Astrocyte of the cerebellum (primary cell): ENCODE measurements at regions not wholly inside any gene's neighbourhood (a gene's known extent, or its start where the extent isn't known, plus 50 kb on each side); places are given as distances from the start of the nearest gene placed in this dataset.
"Not testable (repeated sequence)": the region's sequence is repeated elsewhere in the genome, so short reads cannot be mapped to it uniquely, and the experiment has no call there.

ENCODE experiments used
- DNase-seq: peaks from one replicate; pipeline ENCODE4 v3.0.0-alpha.2; 2011; ENCODE audit warnings: low read depth
- H3K4me3 ChIP-seq: 2 replicates; pipeline ENCODE4 v1.5.1; 2011; ENCODE audit warnings: mild to moderate bottlenecking, low read depth, low read length, moderate library complexity
- CTCF ChIP-seq: IDR thresholded peaks from 2 replicates; pipeline ENCODE4 v1.5.1; 2012; ENCODE audit warnings: low read length, low read depth, moderate library complexity, mild to moderate bottlenecking; ENCODE audit errors: missing control alignments
- in situ Hi-C: cut with HindIII; loops from 2 replicates; pipeline ENCODE4 v1.10.0; 2017; ENCODE audit warnings: low sequenced_read_pairs

- H3K4me3 ChIP-seq, result no peak overlapping the region
- DNase-seq, result no peak
- in situ Hi-C loops, result no loop called here
- TF ChIP-seq CTCF, result no peak
Observed at GRCh38 chr3:178112134-178112533, 424.1 kb upstream of the KCNMB2 start.

- DNase-seq, in situ Hi-C loops, H3K4me3 ChIP-seq: not testable (repeated sequence)
Observed at GRCh38 chr3:178112552-178112951, 423.7 kb upstream of the KCNMB2 start.

GRCh38 chr3:178117641-178118040 is 418.6 kb upstream of the KCNMB2 start:
- no peak for DNase-seq
- TF ChIP-seq CTCF, result no peak
- H3K4me3 ChIP-seq, result no peak overlapping the region
- in situ Hi-C loops, result no loop called here

GRCh38 chr3:178119608-178120295 is 416.5 kb upstream of the KCNMB2 start:
- H3K4me3 ChIP-seq, in situ Hi-C loops: not testable (repeated sequence)
- DNase-seq, result peak; percentile 33

GRCh38 chr3:178120367-178120766 is 415.9 kb upstream of the KCNMB2 start:
- in situ Hi-C loops, result no loop called here
- no peak for DNase-seq
- H3K4me3 ChIP-seq, result no peak overlapping the region
- TF ChIP-seq CTCF, result no peak

GRCh38 chr3:178126686-178127085 is 409.6 kb upstream of the KCNMB2 start:
- no peak for TF ChIP-seq CTCF
- no peak overlapping the region for H3K4me3 ChIP-seq
- no peak for DNase-seq
- in situ Hi-C loops, result no loop called here

GRCh38 chr3:178127221-178127620 is 409.0 kb upstream of the KCNMB2 start:
- in situ Hi-C loops, result no loop called here

More at GRCh38 chr3:178127221-178127620, 409.0 kb upstream of the KCNMB2 start:
- no peak for DNase-seq
- no peak overlapping the region for H3K4me3 ChIP-seq
- no peak for TF ChIP-seq CTCF
